HEK293T (cell line): ENCODE measurements at regions not wholly inside any gene's neighbourhood (a gene's known extent, or its start where the extent isn't known, plus 50 kb on each side); places are given as distances from the start of the nearest gene placed in this dataset.

Source experiments
- BHLHE40 ChIP-seq: fragments of 450-650 bp; IDR thresholded peaks from 2 replicates; pipeline ENCODE4 v1.6.1; 2016; ENCODE audit warnings: mild to moderate bottlenecking, moderate library complexity, borderline replicate concordance
- FOXA1 ChIP-seq: fragments of 450-650 bp; IDR thresholded peaks from 2 replicates; pipeline ENCODE4 v1.6.1; 2016; ENCODE audit warnings: mild to moderate bottlenecking
- FOXK2 ChIP-seq: fragments of 450-650 bp; IDR thresholded peaks from 2 replicates; pipeline ENCODE4 v1.6.1; 2016; ENCODE audit warnings: mild to moderate bottlenecking
- FOXM1 ChIP-seq: fragments of 450-650 bp; IDR thresholded peaks from 2 replicates; pipeline ENCODE4 v1.6.1; 2017; ENCODE audit warnings: mild to moderate bottlenecking, borderline replicate concordance
- L3MBTL2 ChIP-seq: fragments of 450-650 bp; conservative IDR thresholded peaks from 2 replicates; pipeline ENCODE4 v1.6.1; 2016; ENCODE audit warnings: mild to moderate bottlenecking
- NFRKB ChIP-seq: fragments of 450-650 bp; IDR thresholded peaks from 2 replicates; pipeline ENCODE4 v1.6.1; 2016; ENCODE audit warnings: mild to moderate bottlenecking, moderate library complexity
- PKNOX1 ChIP-seq: fragments of 450-650 bp; IDR thresholded peaks from 2 replicates; pipeline ENCODE4 v1.6.1; 2016
- SP1 ChIP-seq: fragments of 450-650 bp; IDR thresholded peaks from 2 replicates; pipeline ENCODE4 v1.6.1; 2017
- SUZ12 ChIP-seq: fragments of 450-650 bp; IDR thresholded peaks from 2 replicates; pipeline ENCODE4 v1.6.1; 2016; ENCODE audit warnings: mild to moderate bottlenecking
- TARDBP ChIP-seq: fragments of 450-650 bp; IDR thresholded peaks from 2 replicates; pipeline ENCODE4 v1.6.1; 2016

- TF ChIP-seq BHLHE40 (no peak), FOXK2 (no peak), SP1 (no peak), FOXA1 (no peak), TARDBP (no peak), PKNOX1 (no peak), NFRKB (no peak), SUZ12 (no peak), L3MBTL2 (no peak), FOXM1 (no peak)
These were observed 483.4 kb upstream of the PCDH9 start for GRCh38 chr13:67713571-67713970.
